PC-9 (cell line): ENCODE measurements at regions not wholly inside any gene's neighbourhood (a gene's known extent, or its start where the extent isn't known, plus 50 kb on each side); places are given as distances from the start of the nearest gene placed in this dataset.

Experiments
- BruUV-seq: library from RNA; stranded (reverse); fragments of 400-500 nt; replicated peaks from 2 replicates; lab custom pipeline; 2021; lab: Mats Ljungman, UMichigan
- CTCF ChIA-PET: fragments of 300-600 bp; sonication (Branson Sonifier 250); formaldehyde crosslinking; loops from one replicate; lab custom pipeline; 2022; ENCODE audit warnings: antibody characterized with exemption; lab: Charles Lee
- POLR2A ChIA-PET: fragments of 300-600 bp; sonication (Branson Sonifier 250); formaldehyde crosslinking; loops from one replicate; lab custom pipeline; 2022; ENCODE audit warnings: antibody characterized with exemption; ENCODE audit not compliant: unreplicated experiment; lab: Charles Lee
- DNase-seq, 2 experiments: peaks; one replicate each; pipeline versions ENCODE4 v3.0.0 to v3.0.0-alpha.2; 2015 to 2022; ENCODE audit warnings: mixed read lengths in 1 of 2
- H2AFZ ChIP-seq: fragments of 200-600 bp; sonication (generic); 2 replicates; pipeline ENCODE4 v1.8.1; 2017; ENCODE audit warnings: antibody characterized with exemption
- H3F3A ChIP-seq: fragments of 200-600 bp; sonication (generic); 2 replicates; pipeline ENCODE4 v1.8.1; 2017; ENCODE audit warnings: antibody characterized with exemption, mild to moderate bottlenecking, low read depth; ENCODE audit not compliant: insufficient read depth
- H3K27ac ChIP-seq: fragments of 200-600 bp; sonication (generic); 2 replicates; pipeline ENCODE4 v1.6.1; 2016; ENCODE audit warnings: mixed run types
- H3K27me3 ChIP-seq: fragments of 200-600 bp; sonication (generic); 2 replicates; pipeline ENCODE4 v1.6.1; 2016; ENCODE audit warnings: low read depth, mixed run types; ENCODE audit not compliant: insufficient read depth
- H3K36me3 ChIP-seq: fragments of 200-600 bp; sonication (generic); 2 replicates; pipeline ENCODE4 v1.6.1; 2016; ENCODE audit warnings: low read depth, mixed run types
- H3K4me1 ChIP-seq: fragments of 200-600 bp; sonication (generic); replicated peaks from 2 replicates; pipeline ENCODE4 v1.6.1; 2016; ENCODE audit warnings: mixed run types; ENCODE audit not compliant: insufficient read depth
- H3K4me2 ChIP-seq: fragments of 200-600 bp; sonication (generic); 2 replicates; pipeline ENCODE4 v1.6.1; 2017; ENCODE audit warnings: mixed run types
- H3K4me3 ChIP-seq: fragments of 200-600 bp; sonication (generic); 2 replicates; pipeline ENCODE4 v1.6.1; 2016; ENCODE audit warnings: mixed run types
- H3K79me2 ChIP-seq: fragments of 200-600 bp; sonication (generic); 2 replicates; pipeline ENCODE4 v1.6.1; 2017; ENCODE audit warnings: low read depth, mixed run types
- H3K9me2 ChIP-seq: fragments of 200-600 bp; sonication (generic); 2 replicates; pipeline ENCODE4 v1.8.1; 2017; ENCODE audit warnings: mild to moderate bottlenecking; ENCODE audit not compliant: insufficient read depth
- H3K9me3 ChIP-seq: fragments of 200-600 bp; sonication (generic); 2 replicates; pipeline ENCODE4 v1.8.1; 2016; ENCODE audit warnings: low read depth; ENCODE audit not compliant: insufficient read depth
- H4K20me1 ChIP-seq: fragments of 200-600 bp; sonication (generic); 2 replicates; pipeline ENCODE4 v1.8.1; 2017; ENCODE audit not compliant: insufficient read depth
- CTCF ChIP-seq: fragments of 200-600 bp; sonication (generic); conservative IDR thresholded peaks from 2 replicates; pipeline ENCODE4 v1.6.1; 2017; ENCODE audit warnings: mixed run types, antibody characterized with exemption, mild to moderate bottlenecking, moderate library complexity
- EZH2 ChIP-seq: fragments of 200-600 bp; sonication (generic); IDR thresholded peaks from 2 replicates; pipeline ENCODE4 v1.8.0; 2017; ENCODE audit warnings: antibody characterized with exemption, low read depth
- intact Hi-C: fragments of 100-400 bp; cut with micrococcal nuclease; formaldehyde crosslinking; loops from one replicate; pipeline ENCODE4 v1.10.0; 2022; ENCODE audit not compliant: unreplicated experiment

- CTCF ChIA-PET, result no interaction called here
- no TSS peak for BruUV-seq
Observed at GRCh38 chr1:29958271-29958670, 721.9 kb downstream of the PTPRU start.

GRCh38 chr1:29956349-29957030, 720.2 kb downstream of the PTPRU start:
- DNase-seq, result no peak
- no peaks in the 10 kb centered on the region for H4K20me1 ChIP-seq
- intact Hi-C loops, result no loop called here
- no peaks in the 10 kb centered on the region for H3F3A ChIP-seq
- H3K9me2 ChIP-seq, result no peaks in the 10 kb centered on the region
- H3K4me2 ChIP-seq, result no peak overlapping the region
- BruUV-seq, result no TSS peak
- H3K27me3 ChIP-seq, result no peaks in the 10 kb centered on the region
- no peaks in the 10 kb centered on the region for H3K79me2 ChIP-seq
- H2AFZ ChIP-seq, result no peak overlapping the region
- TF ChIP-seq EZH2 (no peak), CTCF (no peak)
- CTCF ChIA-PET, result no interaction called here
- H3K36me3 ChIP-seq, result no peaks in the 10 kb centered on the region
- H3K9me3 ChIP-seq, result no peaks in the 10 kb centered on the region
- no peaks in the 10 kb centered on the region for H3K4me1 ChIP-seq
- no peak overlapping the region for H3K4me3 ChIP-seq
- POLR2A ChIA-PET, result no interaction called here
- H3K27ac ChIP-seq, result no peak overlapping the region

More at GRCh38 chr1:29958271-29958670, 721.9 kb downstream of the PTPRU start:
- H3K27me3 ChIP-seq, result no peaks in the 10 kb centered on the region
- POLR2A ChIA-PET, result no interaction called here
- H3K79me2 ChIP-seq, result no peaks in the 10 kb centered on the region
- no peak for DNase-seq
- H3K4me1 ChIP-seq, result no peaks in the 10 kb centered on the region
- intact Hi-C loops, result no loop called here
- H3K4me2 ChIP-seq, result no peak overlapping the region
- no peak overlapping the region for H3K4me3 ChIP-seq
- TF ChIP-seq CTCF (no peak), EZH2 (no peak)
- no peak overlapping the region for H2AFZ ChIP-seq
- no peaks in the 10 kb centered on the region for H3K9me2 ChIP-seq
- H3K9me3 ChIP-seq, result no peaks in the 10 kb centered on the region
- H4K20me1 ChIP-seq, result no peaks in the 10 kb centered on the region
- H3K27ac ChIP-seq, result no peak overlapping the region
- H3K36me3 ChIP-seq, result no peaks in the 10 kb centered on the region
- H3F3A ChIP-seq, result no peaks in the 10 kb centered on the region

- intact Hi-C loops, result no loop called here
- H3K36me3 ChIP-seq, result no peaks in the 10 kb centered on the region
- H3K27me3 ChIP-seq, result no peaks in the 10 kb centered on the region
- no peaks in the 10 kb centered on the region for H3K9me3 ChIP-seq
- POLR2A ChIA-PET, result no interaction called here
- no peak overlapping the region for H2AFZ ChIP-seq
- DNase-seq, result no peak
- no peaks in the 10 kb centered on the region for H3F3A ChIP-seq
- H3K79me2 ChIP-seq, result no peaks in the 10 kb centered on the region
- H3K4me3 ChIP-seq, result no peak overlapping the region
- no peak overlapping the region for H3K27ac ChIP-seq
- H4K20me1 ChIP-seq, result no peaks in the 10 kb centered on the region
- no peaks in the 10 kb centered on the region for H3K9me2 ChIP-seq
- no TSS peak for BruUV-seq
- CTCF ChIA-PET, result no interaction called here
- TF ChIP-seq EZH2 (no peak), CTCF (no peak)
- H3K4me1 ChIP-seq, result no peaks in the 10 kb centered on the region
- H3K4me2 ChIP-seq, result no peak overlapping the region
Observed at GRCh38 chr1:29954591-29954990, 718.3 kb downstream of the PTPRU start.
